A549 (cell line): ENCODE measurements at regions not wholly inside any gene's neighbourhood (a gene's known extent, or its start where the extent isn't known, plus 50 kb on each side); places are given as distances from the start of the nearest gene placed in this dataset.
"Not testable (repeated sequence)": the region's sequence is repeated elsewhere in the genome, so short reads cannot be mapped to it uniquely, and the experiment has no call there.

Source experiments
- ATAC-seq, 2 experiments: fragments of 200-7000 bp in 1 of 2; fragments of >200 bp in 1 of 2; cut with Nextera tagmentation in 1 of 2; cut with Tn5 transposase in 1 of 2; 3 replicates each; pipeline versions ENCODE4 v1.8.0 to v1.9.1; 2018 to 2020; ENCODE audit warnings: mild to moderate bottlenecking in 1 of 2, moderate library complexity in 1 of 2
- CTCF ChIA-PET: fragments of 300-600 bp; sonication (Branson Sonifier 250); formaldehyde crosslinking; extraction: SDS; loops from one replicate; lab custom pipeline; 2021; ENCODE audit warnings: antibody characterized with exemption, inconsistent platforms; lab: Yijun Ruan, JAX
- POLR2A ChIA-PET: fragments of 350-600 bp; formaldehyde crosslinking; extraction: SDS; loops from one replicate; lab custom pipeline; 2021; ENCODE audit warnings: antibody characterized with exemption, inconsistent platforms; lab: Yijun Ruan, JAX
- DNase-seq, 2 experiments: peaks; one replicate each; pipeline versions ENCODE4 v3.0.0 to v3.0.0-alpha.2; 2011 to 2016; ENCODE audit warnings: low read depth in 1 of 2, low spot score in 1 of 2
- FAIRE-seq: peaks from 2 replicates; lab custom pipeline; 2011; peaks lifted over from hg19 to GRCh38; lab: Jason Lieb, UNC
- H3K27ac ChIP-seq, 2 experiments: fragments of >200 bp; sonication (Bioruptor Twin); formaldehyde crosslinking; 3 replicates each; pipeline ENCODE4 v1.5.1; 2016 to 2017
- H3K4me1 ChIP-seq: fragments of >200 bp; sonication (Bioruptor Twin); formaldehyde crosslinking; 3 replicates; pipeline ENCODE4 v1.6.1; 2016
- H3K4me2 ChIP-seq: fragments of >200 bp; sonication (Bioruptor Twin); formaldehyde crosslinking; 3 replicates; pipeline ENCODE4 v1.6.1; 2016
- H3K4me3 ChIP-seq: fragments of >200 bp; sonication (Bioruptor Twin); formaldehyde crosslinking; 3 replicates; pipeline ENCODE4 v1.5.1; 2016
- H3K9me3 ChIP-seq: fragments of >200 bp; sonication (Bioruptor Twin); formaldehyde crosslinking; 3 replicates; pipeline ENCODE4 v1.6.1; 2016
- BCL3 ChIP-seq: fragments of >200 bp; sonication (Bioruptor Twin); formaldehyde crosslinking; IDR thresholded peaks from 3 replicates; pipeline ENCODE4 v1.6.1; 2016
- CTCF ChIP-seq: fragments of >200 bp; sonication (Bioruptor Twin); formaldehyde crosslinking; IDR thresholded peaks from 3 replicates; pipeline ENCODE4 v1.5.1; 2016
- E2F6 ChIP-seq: IDR thresholded peaks from 2 replicates; pipeline ENCODE4 v1.6.1; 2012; ENCODE audit warnings: low read depth, borderline replicate concordance
- EHF ChIP-seq: fragments of 250-450 bp; sonication (Bioruptor Pico); IDR thresholded peaks from 2 replicates; pipeline ENCODE4 v1.5.0; 2020; ENCODE audit warnings: mild to moderate bottlenecking
- EP300 ChIP-seq, 2 experiments: fragments of >200 bp; sonication (Bioruptor Twin); formaldehyde crosslinking; IDR thresholded peaks; 2 replicates in 1 of 2; 3 replicates in 1 of 2; pipeline ENCODE4 v1.6.1; 2016 to 2017
- FOSB ChIP-seq: fragments of 250-450 bp; sonication (Bioruptor Pico); IDR thresholded peaks from 2 replicates; pipeline ENCODE4 v1.5.0; 2020; ENCODE audit warnings: mild to moderate bottlenecking, moderate library complexity
- FOSL2 ChIP-seq, 2 experiments: fragments of 450-650 bp in 1 of 2; fragments of >200 bp in 1 of 2; sonication (Bioruptor Twin) in 1 of 2; formaldehyde crosslinking; IDR thresholded peaks; 2 replicates each; pipeline versions ENCODE4 v1.5.0 to v1.6.1; 2016 to 2020; ENCODE audit warnings: mild to moderate bottlenecking in 1 of 2, moderate library complexity in 1 of 2
- HDAC2 ChIP-seq: fragments of 200-600 bp; sonication (generic); IDR thresholded peaks from 2 replicates; pipeline ENCODE4 v1.6.1; 2016
- HMGXB4 ChIP-seq: fragments of 250-450 bp; sonication (Bioruptor Pico); IDR thresholded peaks from 2 replicates; pipeline ENCODE4 v1.5.0; 2021; ENCODE audit warnings: mild to moderate bottlenecking, moderate library complexity, borderline replicate concordance
- HOXB13 ChIP-seq: fragments of 250-450 bp; sonication (Bioruptor Pico); IDR thresholded peaks from 2 replicates; pipeline ENCODE4 v1.5.0; 2020; ENCODE audit warnings: low read depth, mild to moderate bottlenecking, moderate library complexity
- PBX3 ChIP-seq: IDR thresholded peaks from 2 replicates; pipeline ENCODE4 v1.6.1; 2012
- PHF8 ChIP-seq: fragments of 200-600 bp; sonication (generic); IDR thresholded peaks from 2 replicates; pipeline ENCODE4 v1.6.1; 2016; ENCODE audit warnings: low read depth, mild to moderate bottlenecking, antibody characterized with exemption, moderate library complexity, borderline replicate concordance
- POLR2A ChIP-seq: IDR thresholded peaks from 2 replicates; pipeline ENCODE4 v1.6.1; 2012; ENCODE audit warnings: mild to moderate bottlenecking, low read length
- POLR2AphosphoS2 ChIP-seq: conservative IDR thresholded peaks from 2 replicates; pipeline ENCODE4 v1.6.1; 2012; ENCODE audit warnings: low read length, improper control_type of control experiment, inconsistent platforms
- SREBF2 ChIP-seq: fragments of 450-650 bp; IDR thresholded peaks from 2 replicates; pipeline ENCODE4 v1.6.1; 2014; ENCODE audit warnings: mild to moderate bottlenecking, moderate library complexity
- TFCP2L1 ChIP-seq: fragments of 250-450 bp; sonication (Bioruptor Pico); IDR thresholded peaks from 2 replicates; pipeline ENCODE4 v1.5.0; 2021; ENCODE audit warnings: mild to moderate bottlenecking
- ZC3H11A ChIP-seq: fragments of 450-650 bp; IDR thresholded peaks from 2 replicates; pipeline ENCODE4 v1.6.1; 2014; ENCODE audit warnings: antibody characterized with exemption, mild to moderate bottlenecking
- ZSCAN20 ChIP-seq: fragments of 250-450 bp; sonication (Bioruptor Pico); IDR thresholded peaks from 2 replicates; pipeline ENCODE4 v1.8.0; 2022; ENCODE audit warnings: mild to moderate bottlenecking, moderate library complexity
- WGBS: methylation state at CpG from one replicate; pipeline ENCODE4 v1.1.6; 2017; ENCODE audit errors: missing lambda C conversion rate; 5-methylcytosine and 5-hydroxymethylcytosine counted together

GRCh38 chr13:50651922-50652321 lies 191.6 kb downstream of the DLEU7 start:
- H3K4me3 ChIP-seq: no peak overlapping the region
- no peak overlapping the region for H3K4me2 ChIP-seq
- DNase-seq (no peak), ATAC-seq (no peak), FAIRE-seq (no peak)
- ChIA-PET POLR2A (interaction anchor here (0.5 kb wide), 1 partner anchor 15 kb away, joined by 4 read pairs; no protein-coding TSS in a partner anchor), CTCF (interaction anchor here (1.4 kb wide), 1 partner anchor 11 kb away, joined by 3 read pairs; no protein-coding TSS in a partner anchor)
- TF ChIP-seq FOSL2 (IDR thresholded peaks at IDR 0.05) (no peak), FOSL2 (CRISPR knock-in tag; IDR thresholded peaks at IDR 0.05) (no peak), POLR2AphosphoS2 (no peak), EP300 (IDR thresholded peaks at IDR 0.05) (no peak), BCL3 (no peak), E2F6 (no peak), CTCF (no peak), HOXB13 (CRISPR knock-in tag) (no peak), EHF (CRISPR knock-in tag) (no peak), PHF8 (no peak), ZC3H11A (no peak)
- H3K27ac ChIP-seq: no peak overlapping the region
- H3K9me3 ChIP-seq: no peaks in the 10 kb centered on the region
- 48% methylated on average over 2 of the region's 3 CpGs for WGBS
- H3K4me1 ChIP-seq: no peaks in the 10 kb centered on the region

GRCh38 chr13:50654331-50654730 lies 189.2 kb downstream of the DLEU7 start:
- no peak overlapping the region for H3K4me2 ChIP-seq
- no peak for FAIRE-seq
- no peak for TF ChIP-seq SREBF2
- no peak for TF ChIP-seq BCL3
- no peak for TF ChIP-seq E2F6
- no peak for TF ChIP-seq POLR2A
- TF ChIP-seq POLR2AphosphoS2: no peak
- no peak for TF ChIP-seq TFCP2L1
- no peak for TF ChIP-seq HDAC2
- TF ChIP-seq HMGXB4 (CRISPR knock-in tag): no peak
- TF ChIP-seq FOSB (CRISPR knock-in tag): no peak
- TF ChIP-seq PBX3: no peak
- no peak for TF ChIP-seq ZSCAN20 (CRISPR knock-in tag)
- TF ChIP-seq, all 56 proteins: peak for 0
- ChIA-PET CTCF (no interaction called here), POLR2A (no interaction called here)
- Histone ChIP-seq H3K4me1 (no peaks in the 10 kb centered on the region), H3K27ac (no peak overlapping the region), H3K9me3 (no peaks in the 10 kb centered on the region), H3K4me3 (no peak overlapping the region)
- WGBS: 53% methylated on average over 4 of the region's 4 CpGs
- ATAC-seq: no peak
- no peak for DNase-seq

- H3K9me3 ChIP-seq, H3K27ac ChIP-seq, ATAC-seq, H3K4me1 ChIP-seq, FAIRE-seq, H3K4me2 ChIP-seq, H3K4me3 ChIP-seq, CTCF ChIA-PET, POLR2A ChIA-PET, DNase-seq: not testable (repeated sequence)
- WGBS: 82% methylated on average over 5 of the region's 5 CpGs
Observed at GRCh38 chr13:50661881-50662280, 181.6 kb downstream of the DLEU7 start.
